ENCODE measurements at regions not wholly inside any gene's neighbourhood (a gene's known extent, or its start where the extent isn't known, plus 50 kb on each side); places are given as distances from the start of the nearest gene placed in this dataset.
"Not testable (repeated sequence)": the region's sequence is repeated elsewhere in the genome, so short reads cannot be mapped to it uniquely, and the experiment has no call there.

- Histone ChIP-seq H3K4me3 (ENCODE audit: low read depth, low read length) (no peak overlapping the region), H3K36me3 (no peaks in the 10 kb centered on the region), H3K4me1 (no peaks in the 10 kb centered on the region), H3K9me3 (no peaks in the 10 kb centered on the region), H3K27me3 (no peaks in the 10 kb centered on the region)
- no peak for DNase-seq
- no peak for TF ChIP-seq CTCF (IDR thresholded peaks at IDR 0.05; ENCODE audit: low read depth, low read length)
Measured at GRCh38 chr3:35291471-35292236, 347.7 kb upstream of the ARPP21 start.

GRCh38 chr3:35292568-35292967, 346.8 kb upstream of the ARPP21 start:
- H3K36me3 ChIP-seq: no peaks in the 10 kb centered on the region
- H3K9me3 ChIP-seq: no peaks in the 10 kb centered on the region
- no peak for DNase-seq
- H3K4me3 ChIP-seq (ENCODE audit: low read depth, low read length): no peak overlapping the region
- no peak for TF ChIP-seq CTCF (IDR thresholded peaks at IDR 0.05; ENCODE audit: low read depth, low read length)
- no peaks in the 10 kb centered on the region for H3K4me1 ChIP-seq
- H3K27me3 ChIP-seq: no peaks in the 10 kb centered on the region

DNA sequence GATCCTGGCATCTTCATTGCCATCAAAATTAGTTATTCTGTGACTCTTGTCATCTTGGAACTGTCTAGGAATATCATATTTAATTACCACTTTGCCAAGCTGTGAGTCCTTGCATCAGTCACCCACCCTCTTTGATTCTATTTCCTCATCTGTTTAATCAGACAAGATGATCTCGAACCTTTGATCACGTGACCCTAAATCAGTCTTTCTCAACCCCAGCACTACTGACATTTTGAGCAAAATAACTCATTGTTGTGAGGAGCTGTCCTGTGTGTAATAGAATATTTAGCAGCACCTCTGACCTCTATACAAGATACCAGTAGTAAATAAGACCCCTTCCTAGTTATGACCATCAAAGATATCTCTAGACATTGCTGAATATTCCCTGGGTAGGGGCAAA, 343.4 kb upstream of the ARPP21 start:
- Histone ChIP-seq H3K27me3 (no peaks in the 10 kb centered on the region), H3K4me1 (no peaks in the 10 kb centered on the region), H3K4me3 (ENCODE audit: low read depth, low read length) (no peak overlapping the region), H3K9me3 (no peaks in the 10 kb centered on the region), H3K36me3 (no peaks in the 10 kb centered on the region)
- no peak for DNase-seq
- no peak for TF ChIP-seq CTCF (IDR thresholded peaks at IDR 0.05; ENCODE audit: low read depth, low read length)

- Histone ChIP-seq H3K4me1 (no peaks in the 10 kb centered on the region), H3K4me3 (ENCODE audit: low read depth, low read length) (no peak overlapping the region), H3K9me3 (no peaks in the 10 kb centered on the region), H3K27me3 (no peaks in the 10 kb centered on the region), H3K36me3 (no peaks in the 10 kb centered on the region)
- DNase-seq: no peak
- no peak for TF ChIP-seq CTCF (IDR thresholded peaks at IDR 0.05; ENCODE audit: low read depth, low read length)
Measured at GRCh38 chr3:35296533-35296932, 342.8 kb upstream of the ARPP21 start.

DNA sequence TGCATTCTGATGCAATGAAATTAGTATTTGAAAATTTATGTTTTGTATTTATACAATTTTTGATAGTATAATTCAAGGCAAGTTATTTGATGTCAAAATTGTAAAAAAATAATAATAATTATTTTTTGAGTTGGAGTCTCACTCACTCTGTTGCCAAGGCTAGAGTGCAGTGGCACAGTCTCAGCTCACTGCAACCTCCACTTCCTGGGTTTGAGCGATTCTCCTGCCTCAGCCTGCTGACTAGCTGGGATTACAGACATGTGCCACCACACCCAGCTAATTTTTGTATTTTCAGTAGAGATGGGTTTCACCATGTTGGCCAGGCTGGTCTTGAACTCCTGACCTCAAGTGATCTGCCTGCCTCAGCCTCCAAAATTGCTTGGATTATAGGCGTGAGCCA, 342.4 kb upstream of the ARPP21 start:
- not testable (repeated sequence) for H3K36me3 ChIP-seq; H3K9me3 ChIP-seq; H3K4me1 ChIP-seq; H3K27me3 ChIP-seq; DNase-seq; H3K4me3 ChIP-seq (ENCODE audit: low read depth, low read length)

DNA sequence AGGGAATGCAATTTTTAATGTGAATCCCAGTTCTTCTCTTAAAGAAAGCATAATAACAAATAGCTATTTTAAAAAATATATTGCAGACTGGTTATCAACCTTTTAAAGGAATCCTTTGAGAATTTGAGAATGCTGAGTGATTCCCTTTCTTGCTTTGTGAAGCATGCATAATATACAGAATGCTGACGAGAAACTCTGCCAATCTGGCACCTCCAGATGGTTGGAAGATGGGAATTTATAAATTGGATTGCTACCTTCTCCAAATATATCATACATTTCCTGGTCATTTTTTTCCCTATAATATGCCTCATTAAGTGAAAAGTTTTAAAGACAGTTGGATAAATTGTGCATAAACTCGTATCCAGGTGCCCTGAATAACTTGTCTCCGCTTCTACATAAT, 333.9 kb upstream of the ARPP21 start:
- DNase-seq: no peak
- H3K4me1 ChIP-seq: no peaks in the 10 kb centered on the region
- no peaks in the 10 kb centered on the region for H3K36me3 ChIP-seq
- no peaks in the 10 kb centered on the region for H3K27me3 ChIP-seq
- no peak overlapping the region for H3K4me3 ChIP-seq (ENCODE audit: low read depth, low read length)
- TF ChIP-seq CTCF (IDR thresholded peaks at IDR 0.05; ENCODE audit: low read depth, low read length): no peak
- H3K9me3 ChIP-seq: no peaks in the 10 kb centered on the region

All from BE2C (cell line).